ENCODE measurements at regions not wholly inside any gene's neighbourhood (a gene's known extent, or its start where the extent isn't known, plus 50 kb on each side); places are given as distances from the start of the nearest gene placed in this dataset.

GRCh38 chr2:217459016-217459415 is 543.8 kb downstream of the TNS1 start:
- no peak for DNase-seq (ENCODE audit: low read depth)
- Histone ChIP-seq H3K4me3 (ENCODE audit: low read length) (no peak overlapping the region), H3K27me3 (replicated peaks; ENCODE audit: control insufficient read depth, insufficient read depth, low read length) (no peaks in the 10 kb centered on the region), H3K9me3 (ENCODE audit: control insufficient read depth, low read length) (no peaks in the 10 kb centered on the region), H3K9ac (ENCODE audit: low read length) (no peak overlapping the region), H3K36me3 (ENCODE audit: control insufficient read depth, insufficient read depth, low read length, severe bottlenecking) (no peaks in the 10 kb centered on the region), H3K4me1 (ENCODE audit: control insufficient read depth, insufficient read depth, low read length) (no peaks in the 10 kb centered on the region)

- no peaks in the 10 kb centered on the region for H3K27me3 ChIP-seq (replicated peaks; ENCODE audit: control insufficient read depth, insufficient read depth, low read length)
- no peak overlapping the region for H3K4me3 ChIP-seq (ENCODE audit: low read length)
- no peak overlapping the region for H3K9ac ChIP-seq (ENCODE audit: low read length)
- H3K36me3 ChIP-seq (ENCODE audit: control insufficient read depth, insufficient read depth, low read length, severe bottlenecking) = no peaks in the 10 kb centered on the region
- DNase-seq (ENCODE audit: low read depth) = no peak
- H3K9me3 ChIP-seq (ENCODE audit: control insufficient read depth, low read length) = no peaks in the 10 kb centered on the region
- H3K4me1 ChIP-seq (ENCODE audit: control insufficient read depth, insufficient read depth, low read length) = no peaks in the 10 kb centered on the region
These were observed 546.8 kb downstream of the TNS1 start for GRCh38 chr2:217456016-217456415.

- Histone ChIP-seq H3K4me3 (ENCODE audit: low read length) (no peak overlapping the region), H3K9ac (ENCODE audit: low read length) (no peak overlapping the region), H3K36me3 (ENCODE audit: control insufficient read depth, insufficient read depth, low read length, severe bottlenecking) (no peaks in the 10 kb centered on the region), H3K9me3 (ENCODE audit: control insufficient read depth, low read length) (no peaks in the 10 kb centered on the region), H3K4me1 (ENCODE audit: control insufficient read depth, insufficient read depth, low read length) (no peaks in the 10 kb centered on the region), H3K27me3 (replicated peaks; ENCODE audit: control insufficient read depth, insufficient read depth, low read length) (no peaks in the 10 kb centered on the region)
- DNase-seq (ENCODE audit: low read depth) = no peak
These were observed 549.9 kb downstream of the TNS1 start for GRCh38 chr2:217452928-217453327.

- Histone ChIP-seq H3K27me3 (replicated peaks; ENCODE audit: control insufficient read depth, insufficient read depth, low read length) (no peaks in the 10 kb centered on the region), H3K4me1 (ENCODE audit: control insufficient read depth, insufficient read depth, low read length) (no peaks in the 10 kb centered on the region), H3K36me3 (ENCODE audit: control insufficient read depth, insufficient read depth, low read length, severe bottlenecking) (no peaks in the 10 kb centered on the region), H3K9me3 (ENCODE audit: control insufficient read depth, low read length) (no peaks in the 10 kb centered on the region), H3K4me3 (ENCODE audit: low read length) (no peak overlapping the region), H3K9ac (ENCODE audit: low read length) (no peak overlapping the region)
- peak; percentile 20 for DNase-seq (ENCODE audit: low read depth)
These were observed 551.1 kb downstream of the TNS1 start for GRCh38 chr2:217451666-217452065.

GRCh38 chr2:217449444-217449843 is 553.4 kb downstream of the TNS1 start:
- H3K27me3 ChIP-seq (replicated peaks; ENCODE audit: control insufficient read depth, insufficient read depth, low read length) = no peaks in the 10 kb centered on the region
- DNase-seq (ENCODE audit: low read depth) = no peak
- H3K4me3 ChIP-seq (ENCODE audit: low read length) = no peak overlapping the region
- H3K9ac ChIP-seq (ENCODE audit: low read length) = no peak overlapping the region
- no peaks in the 10 kb centered on the region for H3K36me3 ChIP-seq (ENCODE audit: control insufficient read depth, insufficient read depth, low read length, severe bottlenecking)
- no peaks in the 10 kb centered on the region for H3K9me3 ChIP-seq (ENCODE audit: control insufficient read depth, low read length)
- H3K4me1 ChIP-seq (ENCODE audit: control insufficient read depth, insufficient read depth, low read length) = peaks cover 10% of the 10 kb centered on the region

GRCh38 chr2:217448860-217449259 is 553.9 kb downstream of the TNS1 start:
- Histone ChIP-seq H3K9me3 (ENCODE audit: control insufficient read depth, low read length) (no peaks in the 10 kb centered on the region), H3K4me3 (ENCODE audit: low read length) (no peak overlapping the region), H3K27me3 (replicated peaks; ENCODE audit: control insufficient read depth, insufficient read depth, low read length) (no peaks in the 10 kb centered on the region), H3K4me1 (ENCODE audit: control insufficient read depth, insufficient read depth, low read length) (peaks cover 10% of the 10 kb centered on the region), H3K36me3 (ENCODE audit: control insufficient read depth, insufficient read depth, low read length, severe bottlenecking) (no peaks in the 10 kb centered on the region), H3K9ac (ENCODE audit: low read length) (no peak overlapping the region)
- DNase-seq (ENCODE audit: low read depth) = no peak

GRCh38 chr2:217445723-217446122 is 557.1 kb downstream of the TNS1 start:
- H3K4me1 ChIP-seq (ENCODE audit: control insufficient read depth, insufficient read depth, low read length) = peaks cover 10% of the 10 kb centered on the region
- no peaks in the 10 kb centered on the region for H3K36me3 ChIP-seq (ENCODE audit: control insufficient read depth, insufficient read depth, low read length, severe bottlenecking)
- no peaks in the 10 kb centered on the region for H3K9me3 ChIP-seq (ENCODE audit: control insufficient read depth, low read length)
- H3K9ac ChIP-seq (ENCODE audit: low read length) = no peak overlapping the region
- H3K27me3 ChIP-seq (replicated peaks; ENCODE audit: control insufficient read depth, insufficient read depth, low read length) = no peaks in the 10 kb centered on the region
- no peak overlapping the region for H3K4me3 ChIP-seq (ENCODE audit: low read length)
- no peak for DNase-seq (ENCODE audit: low read depth)

GRCh38 chr2:217444932-217445331 is 557.9 kb downstream of the TNS1 start:
- Histone ChIP-seq H3K9ac (ENCODE audit: low read length) (no peak overlapping the region), H3K27me3 (replicated peaks; ENCODE audit: control insufficient read depth, insufficient read depth, low read length) (no peaks in the 10 kb centered on the region), H3K4me1 (ENCODE audit: control insufficient read depth, insufficient read depth, low read length) (peaks cover 14% of the 10 kb centered on the region), H3K4me3 (ENCODE audit: low read length) (no peak overlapping the region), H3K9me3 (ENCODE audit: control insufficient read depth, low read length) (no peaks in the 10 kb centered on the region), H3K36me3 (ENCODE audit: control insufficient read depth, insufficient read depth, low read length, severe bottlenecking) (no peaks in the 10 kb centered on the region)
- DNase-seq (ENCODE audit: low read depth) = no peak

- no peaks in the 10 kb centered on the region for H3K9me3 ChIP-seq (ENCODE audit: control insufficient read depth, low read length)
- H3K4me3 ChIP-seq (ENCODE audit: low read length) = no peak overlapping the region
- no peak overlapping the region for H3K9ac ChIP-seq (ENCODE audit: low read length)
- H3K36me3 ChIP-seq (ENCODE audit: control insufficient read depth, insufficient read depth, low read length, severe bottlenecking) = no peaks in the 10 kb centered on the region
- H3K4me1 ChIP-seq (ENCODE audit: control insufficient read depth, insufficient read depth, low read length) = peaks cover 17% of the 10 kb centered on the region
- DNase-seq (ENCODE audit: low read depth) = no peak
- H3K27me3 ChIP-seq (replicated peaks; ENCODE audit: control insufficient read depth, insufficient read depth, low read length) = no peaks in the 10 kb centered on the region
These were observed 558.3 kb downstream of the TNS1 start for GRCh38 chr2:217444509-217444908.

- no peaks in the 10 kb centered on the region for H3K36me3 ChIP-seq (ENCODE audit: control insufficient read depth, insufficient read depth, low read length, severe bottlenecking)
- H3K9ac ChIP-seq (ENCODE audit: low read length) = no peak overlapping the region
- no peaks in the 10 kb centered on the region for H3K9me3 ChIP-seq (ENCODE audit: control insufficient read depth, low read length)
- DNase-seq (ENCODE audit: low read depth) = no peak
- H3K27me3 ChIP-seq (replicated peaks; ENCODE audit: control insufficient read depth, insufficient read depth, low read length) = no peaks in the 10 kb centered on the region
- H3K4me3 ChIP-seq (ENCODE audit: low read length) = no peak overlapping the region
- H3K4me1 ChIP-seq (ENCODE audit: control insufficient read depth, insufficient read depth, low read length) = peaks cover 17% of the 10 kb centered on the region
These were observed 559.2 kb downstream of the TNS1 start for GRCh38 chr2:217443601-217444000.

- no peak overlapping the region for H3K9ac ChIP-seq (ENCODE audit: low read length)
- no peaks in the 10 kb centered on the region for H3K36me3 ChIP-seq (ENCODE audit: control insufficient read depth, insufficient read depth, low read length, severe bottlenecking)
- H3K4me1 ChIP-seq (ENCODE audit: control insufficient read depth, insufficient read depth, low read length) = peaks cover 42% of the 10 kb centered on the region
- no peaks in the 10 kb centered on the region for H3K27me3 ChIP-seq (replicated peaks; ENCODE audit: control insufficient read depth, insufficient read depth, low read length)
- no peaks in the 10 kb centered on the region for H3K9me3 ChIP-seq (ENCODE audit: control insufficient read depth, low read length)
- DNase-seq (ENCODE audit: low read depth) = peak; percentile 61
- H3K4me3 ChIP-seq (ENCODE audit: low read length) = no peak overlapping the region
These were observed 562.8 kb downstream of the TNS1 start for GRCh38 chr2:217440000-217440399.

- H3K27me3 ChIP-seq (replicated peaks; ENCODE audit: control insufficient read depth, insufficient read depth, low read length) = no peaks in the 10 kb centered on the region
- H3K9ac ChIP-seq (ENCODE audit: low read length) = no peak overlapping the region
- no peaks in the 10 kb centered on the region for H3K36me3 ChIP-seq (ENCODE audit: control insufficient read depth, insufficient read depth, low read length, severe bottlenecking)
- peaks cover 52% of the 10 kb centered on the region for H3K4me1 ChIP-seq (ENCODE audit: control insufficient read depth, insufficient read depth, low read length)
- H3K9me3 ChIP-seq (ENCODE audit: control insufficient read depth, low read length) = no peaks in the 10 kb centered on the region
- no peak overlapping the region for H3K4me3 ChIP-seq (ENCODE audit: low read length)
- no peak for DNase-seq (ENCODE audit: low read depth)
These were observed 564.0 kb downstream of the TNS1 start for GRCh38 chr2:217438821-217439220.

Data from adipocyte (in vitro differentiated cells).